ENCODE measurements at regions not wholly inside any gene's neighbourhood (a gene's known extent, or its start where the extent isn't known, plus 50 kb on each side); places are given as distances from the start of the nearest gene placed in this dataset.

DNA sequence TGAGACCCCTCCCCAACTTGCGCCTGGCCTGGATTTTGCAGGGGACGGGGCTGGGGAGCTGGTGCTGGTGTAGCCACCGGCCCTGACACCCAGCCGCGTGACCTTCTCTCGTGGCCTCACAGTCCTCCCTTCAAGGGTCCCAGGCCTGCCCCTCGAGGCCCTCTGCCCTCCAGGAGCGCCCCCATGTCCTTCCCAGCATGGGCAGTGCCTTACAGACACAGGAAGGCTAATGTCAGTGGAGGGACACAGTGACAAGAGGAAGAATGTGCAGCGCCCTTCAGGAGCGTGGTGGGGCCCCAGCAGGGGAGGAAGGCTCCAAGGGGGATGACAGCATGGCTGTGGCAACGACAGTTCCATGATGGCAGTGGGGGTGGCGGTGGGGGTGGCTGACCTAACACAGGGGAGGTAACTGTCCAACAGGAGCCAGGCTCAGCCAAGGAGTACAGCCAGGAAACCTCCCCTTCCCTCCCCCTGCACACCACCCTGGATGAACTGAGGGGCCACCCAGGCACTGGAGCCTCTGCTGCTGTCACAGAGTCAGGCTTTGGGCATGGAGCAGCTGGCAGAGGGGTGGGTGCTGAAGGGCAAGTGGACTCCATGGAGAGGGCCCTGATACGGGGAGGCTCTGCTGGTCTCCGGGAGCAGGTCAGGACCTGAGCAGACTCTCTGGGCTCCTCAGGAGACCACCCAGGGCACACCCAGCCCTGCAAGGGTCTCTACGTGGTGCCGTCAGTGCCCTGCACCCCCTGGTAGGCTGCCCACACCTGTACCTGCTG lies 76.0 kb upstream of the RET start:
- DNase-seq (ENCODE audit: low read depth) = no peak

DNA sequence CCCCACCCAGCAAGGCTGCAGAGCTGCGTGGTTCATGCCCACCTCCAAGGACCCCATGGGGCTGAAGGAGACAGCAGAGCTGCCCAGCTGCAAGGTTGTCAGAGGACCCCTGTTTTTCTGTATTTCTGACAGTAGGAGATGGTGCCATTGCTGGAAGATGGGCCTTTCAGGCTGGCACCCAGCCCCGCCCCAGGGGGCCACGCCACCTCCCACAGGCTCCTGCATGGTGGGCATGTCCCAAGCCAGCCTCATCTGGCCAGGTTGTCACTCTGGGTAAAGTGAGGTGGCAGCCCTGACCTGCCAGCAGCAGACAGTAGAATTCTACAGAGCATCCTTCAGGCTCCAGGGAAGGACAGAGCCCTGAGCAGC lies 75.5 kb upstream of the RET start:
- DNase-seq (ENCODE audit: low read depth) = no peak

DNA sequence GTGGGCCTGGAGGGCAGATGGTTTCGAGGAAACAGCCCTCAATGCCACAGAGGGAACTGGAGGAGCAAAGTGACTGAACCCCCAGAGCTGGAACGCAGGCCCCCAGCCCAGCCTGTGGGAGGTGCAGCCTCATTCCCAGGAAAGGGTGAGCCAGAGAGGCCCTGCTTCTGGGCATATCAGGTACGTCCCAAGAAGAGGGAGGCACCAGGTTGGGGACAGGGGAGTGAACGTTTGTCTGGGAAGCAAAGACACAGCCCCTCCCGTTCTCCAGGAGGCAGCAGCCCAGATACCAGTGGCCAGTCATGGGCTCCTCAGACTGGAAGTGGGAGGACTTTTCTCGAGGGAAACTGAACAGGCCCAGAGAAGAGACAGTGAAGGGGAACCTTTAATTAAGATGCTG lies 74.3 kb upstream of the RET start:
- DNase-seq (ENCODE audit: low read depth) = no peak

DNA sequence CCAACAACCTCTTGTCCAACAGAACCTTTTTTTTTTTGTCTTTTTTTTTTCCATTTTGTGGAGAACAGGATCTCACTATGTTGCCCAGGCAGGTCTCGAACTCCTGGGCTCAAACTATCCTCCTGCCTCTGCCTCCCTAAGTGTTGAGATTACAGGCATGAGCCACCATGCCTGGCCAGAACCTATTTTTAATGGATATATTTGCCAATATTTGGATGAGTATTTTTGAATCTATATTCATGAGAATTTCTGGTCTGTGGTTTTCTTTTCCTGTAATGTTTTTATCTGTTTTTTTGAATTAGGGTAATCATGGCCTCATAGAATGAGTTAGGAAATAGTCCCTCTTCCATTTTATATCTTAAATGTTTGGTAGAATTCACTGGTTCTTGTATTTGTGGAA lies 70.4 kb upstream of the RET start:
- no peak for DNase-seq (ENCODE audit: low read depth)

DNA sequence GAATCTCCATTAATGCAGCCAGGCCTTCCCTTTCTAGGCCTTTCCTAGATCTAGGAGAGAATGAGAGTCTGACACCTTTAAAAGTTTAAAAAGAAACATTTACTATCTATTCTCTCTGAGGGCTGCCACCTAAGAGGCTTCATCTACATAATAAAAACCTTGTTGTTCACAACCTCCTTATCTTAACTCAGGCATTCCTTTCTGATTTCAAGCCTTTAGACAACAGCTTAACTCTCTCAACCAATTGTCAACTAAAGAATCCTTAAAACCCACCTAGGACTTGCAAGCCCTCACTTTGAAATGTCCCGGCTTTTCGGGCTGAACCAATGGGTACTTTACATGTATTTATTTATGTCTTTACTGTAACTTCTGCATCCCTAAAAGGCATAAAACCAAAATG lies 64.3 kb upstream of the RET start:
- DNase-seq (ENCODE audit: low read depth) = no peak

DNA sequence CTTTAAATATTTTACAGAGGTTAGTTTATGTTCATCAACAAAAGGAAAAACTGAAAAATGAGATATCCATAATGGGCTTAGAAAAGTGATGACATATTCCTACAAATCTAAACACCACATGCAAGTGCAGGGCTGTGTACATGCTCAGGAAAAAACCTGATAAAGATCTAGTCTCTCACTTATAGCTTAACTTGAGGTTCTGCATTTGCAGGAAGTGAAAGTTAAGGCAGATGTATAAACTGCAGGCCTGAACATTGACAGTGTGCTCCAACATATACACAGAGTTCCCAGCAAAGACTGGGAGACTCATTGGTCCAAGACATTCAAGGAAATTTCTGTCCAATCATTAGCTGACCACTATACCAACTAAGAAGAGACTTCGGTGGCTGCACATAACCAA lies 63.8 kb upstream of the RET start:
- no peak for DNase-seq (ENCODE audit: low read depth)

DNA sequence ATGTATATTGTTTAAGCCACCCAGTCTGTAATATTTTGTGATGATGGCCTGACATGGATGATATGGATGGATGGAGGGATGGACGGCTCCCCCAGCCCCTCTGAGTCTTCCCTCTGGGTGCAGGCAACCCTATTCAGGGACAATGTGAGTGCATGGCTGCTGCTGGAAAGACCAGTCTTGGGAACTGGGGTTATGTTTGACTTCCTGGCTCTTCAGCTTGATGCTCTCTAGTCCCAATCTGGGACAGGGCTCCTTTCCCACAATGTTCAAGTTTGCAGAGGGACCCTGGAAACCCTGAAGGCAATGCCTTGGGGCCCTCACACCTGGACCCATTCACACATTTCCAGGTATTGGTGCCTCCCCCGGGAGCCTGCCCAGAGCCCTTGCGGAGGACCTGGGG lies 52.3 kb upstream of the RET start:
- no peak for DNase-seq (ENCODE audit: low read depth)

DNA sequence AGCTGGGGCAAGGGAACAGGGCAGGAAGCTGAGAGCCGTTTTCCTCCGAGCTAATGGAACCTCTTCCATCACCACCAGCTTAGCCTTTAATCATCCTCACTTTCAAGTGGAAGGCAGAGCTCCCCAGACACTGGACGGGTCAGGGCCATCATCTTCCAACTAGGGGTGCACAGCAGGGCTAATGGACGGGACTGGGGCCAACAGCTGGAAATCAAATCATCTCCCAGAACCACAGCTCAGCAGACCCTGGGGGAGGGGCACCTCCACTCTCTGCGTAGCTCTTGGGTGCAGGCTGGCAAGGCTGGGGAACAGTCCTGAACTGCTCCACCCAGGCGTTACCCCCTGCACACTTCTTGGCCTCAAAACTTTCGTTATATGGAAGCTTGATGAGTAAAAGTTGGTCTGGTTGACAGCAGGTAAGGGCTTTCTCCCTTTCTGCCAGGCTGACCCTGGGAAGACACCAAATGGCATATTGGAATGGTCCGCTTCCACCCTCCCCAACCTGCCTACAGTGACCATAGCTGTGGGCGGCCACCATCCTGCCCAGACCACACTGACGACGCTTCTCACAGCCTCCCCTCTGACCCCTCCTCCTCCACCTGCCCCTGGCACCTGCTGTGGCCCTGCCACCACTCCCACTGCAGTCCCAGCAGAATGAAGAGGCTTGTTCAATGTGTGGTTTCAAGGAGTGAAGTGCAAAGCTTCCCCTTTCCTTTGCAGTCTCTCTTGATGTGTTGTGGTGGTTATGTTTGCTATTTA lies 51.7 kb upstream of the RET start:
- no peak for DNase-seq (ENCODE audit: low read depth)

DNA sequence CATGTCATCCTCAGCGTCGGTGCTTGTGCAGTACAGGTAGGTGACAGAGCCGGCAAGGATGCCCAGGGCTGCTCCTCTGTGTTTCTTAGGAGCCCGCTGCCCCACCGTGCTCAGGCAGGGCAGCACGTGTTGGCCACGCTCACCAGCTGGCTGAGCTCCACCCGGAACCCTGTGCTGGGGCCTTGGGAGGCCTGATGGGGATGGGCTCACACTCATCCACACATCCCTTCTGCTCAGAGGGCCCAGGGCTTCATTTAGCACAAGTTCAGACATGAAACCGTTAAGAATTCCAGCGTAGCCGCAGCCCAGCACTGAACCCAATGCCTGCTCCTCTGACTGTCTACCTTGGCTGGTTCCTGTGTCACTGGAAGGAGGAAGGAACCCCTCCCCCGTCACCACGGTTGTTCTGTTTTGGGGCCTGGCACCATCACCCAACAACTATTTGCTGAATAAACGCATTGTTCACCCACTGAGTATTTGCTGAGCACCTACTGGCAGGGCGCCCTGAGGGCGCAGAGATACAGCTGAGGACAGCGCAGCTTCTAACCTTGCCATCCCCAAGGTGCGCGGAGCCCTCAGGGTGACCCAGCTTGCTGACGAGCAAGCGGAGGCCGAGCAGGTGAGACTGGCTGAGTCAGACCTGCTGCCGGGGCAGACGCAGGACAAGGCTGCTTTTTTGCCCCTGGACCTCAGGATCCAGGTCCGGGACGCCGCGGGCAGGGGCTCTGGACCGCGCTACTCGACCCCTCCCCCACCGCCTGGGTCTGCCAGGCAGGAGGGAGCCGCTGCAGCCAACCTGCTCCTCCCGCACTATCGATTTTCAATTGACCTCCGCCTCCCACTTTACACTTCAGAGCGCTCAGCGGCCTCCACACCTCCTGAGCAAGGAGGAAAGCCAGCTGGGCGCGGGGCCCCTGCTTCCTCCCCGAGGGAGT lies 50.6 kb upstream of the RET start:
- no peak for DNase-seq (ENCODE audit: low read depth)

All from HS-27A (cell line).